ENCODE measurements at regions not wholly inside any gene's neighbourhood (a gene's known extent, or its start where the extent isn't known, plus 50 kb on each side); places are given as distances from the start of the nearest gene placed in this dataset.

DNA sequence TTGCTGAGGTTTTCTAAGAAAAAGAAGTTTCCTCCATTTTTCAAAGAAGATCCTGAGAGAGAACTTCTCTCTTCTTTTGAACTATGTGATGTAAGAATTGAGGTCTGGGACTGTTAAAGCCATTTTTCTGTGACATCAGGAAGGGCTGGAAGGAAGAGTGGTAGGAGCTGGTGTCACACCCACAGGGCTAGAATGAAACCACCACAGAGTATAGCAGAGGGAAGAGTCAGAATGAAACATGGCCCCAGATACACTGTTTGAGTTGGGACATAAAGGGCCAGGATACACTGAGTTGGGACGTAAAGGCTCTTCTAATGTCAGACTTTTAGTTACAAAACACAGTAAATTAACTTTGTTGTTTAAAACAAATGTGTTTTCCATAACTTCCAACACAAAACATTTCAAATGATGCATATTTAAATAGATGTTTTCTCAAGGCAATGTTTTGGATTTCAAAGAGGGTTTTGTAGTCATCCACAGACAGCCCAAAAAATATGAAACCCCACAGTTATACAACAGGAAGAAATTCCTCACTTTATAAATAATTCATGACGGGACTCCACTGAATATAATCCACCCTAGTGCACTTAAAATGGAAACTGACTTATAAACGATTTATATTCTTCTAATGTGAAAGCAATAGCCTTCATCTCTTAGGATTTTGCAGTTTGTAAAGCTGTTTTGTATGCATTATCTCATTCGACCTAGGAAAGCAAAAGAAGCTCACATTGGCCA lies 72.5 kb downstream of the LIG4 start:
- TF ChIP-seq, protein P1, sequence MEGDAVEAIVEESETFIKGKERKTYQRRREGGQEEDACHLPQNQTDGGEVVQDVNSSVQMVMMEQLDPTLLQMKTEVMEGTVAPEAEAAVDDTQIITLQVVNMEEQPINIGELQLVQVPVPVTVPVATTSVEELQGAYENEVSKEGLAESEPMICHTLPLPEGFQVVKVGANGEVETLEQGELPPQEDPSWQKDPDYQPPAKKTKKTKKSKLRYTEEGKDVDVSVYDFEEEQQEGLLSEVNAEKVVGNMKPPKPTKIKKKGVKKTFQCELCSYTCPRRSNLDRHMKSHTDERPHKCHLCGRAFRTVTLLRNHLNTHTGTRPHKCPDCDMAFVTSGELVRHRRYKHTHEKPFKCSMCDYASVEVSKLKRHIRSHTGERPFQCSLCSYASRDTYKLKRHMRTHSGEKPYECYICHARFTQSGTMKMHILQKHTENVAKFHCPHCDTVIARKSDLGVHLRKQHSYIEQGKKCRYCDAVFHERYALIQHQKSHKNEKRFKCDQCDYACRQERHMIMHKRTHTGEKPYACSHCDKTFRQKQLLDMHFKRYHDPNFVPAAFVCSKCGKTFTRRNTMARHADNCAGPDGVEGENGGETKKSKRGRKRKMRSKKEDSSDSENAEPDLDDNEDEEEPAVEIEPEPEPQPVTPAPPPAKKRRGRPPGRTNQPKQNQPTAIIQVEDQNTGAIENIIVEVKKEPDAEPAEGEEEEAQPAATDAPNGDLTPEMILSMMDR (IDR thresholded peaks at IDR 0.05; ENCODE audit: poor library complexity): no peak
- no peak for TF ChIP-seq EZH2 (IDR thresholded peaks at IDR 0.05; ENCODE audit: borderline replicate concordance)

All from hepatocyte (in vitro differentiated cells).